Stomach (tissue), 4 donors: ENCODE measurements at regions not wholly inside any gene's neighbourhood (a gene's known extent, or its start where the extent isn't known, plus 50 kb on each side); places are given as distances from the start of the nearest gene placed in this dataset.

Experiments
- POLR2AphosphoS5 ChIP-seq, 3 donors: sonication (generic); formaldehyde crosslinking; IDR thresholded peaks; one replicate each; pipeline ENCODE4 v1.6.1; 2016; ENCODE audit warnings: antibody characterized with exemption in 3 of 3
- TF ChIP-seq, protein P1 (sequence below), 7 experiments: fragments of 450-650 bp in 4 of 7; fragments of 200-600 bp in 3 of 7; sonication (generic) in 3 of 7; IDR thresholded peaks; one replicate each; pipeline ENCODE4 v1.5.1; 2016 to 2019; ENCODE audit warnings: antibody characterized with exemption in 7 of 7, control low read depth in 2 of 7, mild to moderate bottlenecking in 1 of 7

DNA sequence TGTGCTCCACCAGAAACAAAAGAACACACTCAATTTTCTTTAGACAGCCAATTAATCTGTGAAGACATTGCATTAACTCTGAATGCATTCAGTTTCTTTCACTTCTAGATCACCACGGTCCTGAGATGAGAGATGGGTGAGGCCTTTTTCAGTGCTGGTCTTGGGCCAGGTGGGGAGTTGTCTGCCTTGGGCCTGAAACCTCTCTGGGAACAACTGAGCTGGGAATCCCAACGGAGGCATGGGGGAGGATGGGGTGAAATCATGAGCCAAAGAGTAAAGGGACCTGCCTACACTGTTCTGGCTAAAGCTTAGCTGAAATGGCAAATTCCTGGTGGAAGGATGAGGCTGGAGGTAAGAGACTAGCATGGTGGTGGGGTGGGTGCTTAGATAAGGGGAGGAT, 353.5 kb upstream of the B3GAT1 start:
- TF ChIP-seq, protein P1, sequence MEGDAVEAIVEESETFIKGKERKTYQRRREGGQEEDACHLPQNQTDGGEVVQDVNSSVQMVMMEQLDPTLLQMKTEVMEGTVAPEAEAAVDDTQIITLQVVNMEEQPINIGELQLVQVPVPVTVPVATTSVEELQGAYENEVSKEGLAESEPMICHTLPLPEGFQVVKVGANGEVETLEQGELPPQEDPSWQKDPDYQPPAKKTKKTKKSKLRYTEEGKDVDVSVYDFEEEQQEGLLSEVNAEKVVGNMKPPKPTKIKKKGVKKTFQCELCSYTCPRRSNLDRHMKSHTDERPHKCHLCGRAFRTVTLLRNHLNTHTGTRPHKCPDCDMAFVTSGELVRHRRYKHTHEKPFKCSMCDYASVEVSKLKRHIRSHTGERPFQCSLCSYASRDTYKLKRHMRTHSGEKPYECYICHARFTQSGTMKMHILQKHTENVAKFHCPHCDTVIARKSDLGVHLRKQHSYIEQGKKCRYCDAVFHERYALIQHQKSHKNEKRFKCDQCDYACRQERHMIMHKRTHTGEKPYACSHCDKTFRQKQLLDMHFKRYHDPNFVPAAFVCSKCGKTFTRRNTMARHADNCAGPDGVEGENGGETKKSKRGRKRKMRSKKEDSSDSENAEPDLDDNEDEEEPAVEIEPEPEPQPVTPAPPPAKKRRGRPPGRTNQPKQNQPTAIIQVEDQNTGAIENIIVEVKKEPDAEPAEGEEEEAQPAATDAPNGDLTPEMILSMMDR (IDR thresholded peaks at IDR 0.05): no peak
- TF ChIP-seq POLR2AphosphoS5 (IDR thresholded peaks at IDR 0.05): no peak
